MCF 10A (cell line): ENCODE measurements at regions not wholly inside any gene's neighbourhood (a gene's known extent, or its start where the extent isn't known, plus 50 kb on each side); places are given as distances from the start of the nearest gene placed in this dataset.

Experiments
- BruUV-seq: library from RNA; stranded (reverse); fragments of 400-500 nt; replicated peaks from 2 replicates; lab custom pipeline; 2021; lab: Mats Ljungman, UMichigan
- CTCF ChIA-PET: fragments of 300-600 bp; sonication (Branson Sonifier 250); formaldehyde crosslinking; extraction: SDS; loops from one replicate; lab custom pipeline; 2021; ENCODE audit warnings: antibody characterized with exemption, inconsistent platforms; lab: Yijun Ruan, JAX
- POLR2A ChIA-PET: fragments of 300-600, 350-650 bp; sonication (Branson Sonifier 250); formaldehyde crosslinking; extraction: SDS; loops from one replicate; lab custom pipeline; 2020; ENCODE audit warnings: antibody characterized with exemption, inconsistent platforms; lab: Yijun Ruan, JAX
- DNase-seq: peaks from one replicate; pipeline ENCODE4 v3.0.0-alpha.2; 2018; ENCODE audit not compliant: unreplicated experiment
- H3K27ac Mint-ChIP-seq: one replicate; pipeline ENCODE4 v1.8.0; 2022; ENCODE audit warnings: mild to moderate bottlenecking, low read depth, mixed read lengths; ENCODE audit not compliant: unreplicated experiment
- H3K27me3 Mint-ChIP-seq: one replicate; pipeline ENCODE4 v1.8.0; 2022; ENCODE audit warnings: mixed read lengths; ENCODE audit not compliant: insufficient read depth, unreplicated experiment
- H3K36me3 Mint-ChIP-seq: one replicate; pipeline ENCODE4 v1.8.0; 2022; ENCODE audit warnings: mild to moderate bottlenecking, moderate library complexity, mixed read lengths; ENCODE audit not compliant: insufficient read depth, unreplicated experiment
- H3K4me1 Mint-ChIP-seq: one replicate; pipeline ENCODE4 v1.8.0; 2022; ENCODE audit warnings: mixed read lengths; ENCODE audit not compliant: insufficient read depth, unreplicated experiment
- H3K4me3 Mint-ChIP-seq: one replicate; pipeline ENCODE4 v1.8.0; 2022; ENCODE audit warnings: mild to moderate bottlenecking, moderate library complexity, mixed read lengths; ENCODE audit not compliant: unreplicated experiment
- H3K9me3 Mint-ChIP-seq: one replicate; pipeline ENCODE4 v1.8.0; 2022; ENCODE audit warnings: mixed read lengths; ENCODE audit not compliant: unreplicated experiment
- CTCF ChIP-seq: fragments of 200-600 bp; IDR thresholded peaks from one replicate; pipeline ENCODE4 v1.8.0; 2022; ENCODE audit warnings: antibody characterized with exemption, mild to moderate bottlenecking; ENCODE audit not compliant: unreplicated experiment
- intact Hi-C: fragments of 100-400 bp; cut with micrococcal nuclease; formaldehyde crosslinking; loops from 2 replicates; pipeline ENCODE4 v1.14.1; 2022

GRCh38 chr3:78410077-78410476, 1357.7 kb downstream of the ROBO1 start:
- DNase-seq = no peak
- Mint-ChIP-seq H3K36me3 (no peaks in the 10 kb centered on the region), H3K27me3 (no peaks in the 10 kb centered on the region), H3K27ac (no peak overlapping the region), H3K4me3 (no peak overlapping the region), H3K4me1 (no peaks in the 10 kb centered on the region), H3K9me3 (no peaks in the 10 kb centered on the region)
- intact Hi-C loops = no loop called here
- ChIA-PET CTCF (no interaction called here), POLR2A (interaction anchor here (0.7 kb wide), 1 partner anchor 919 kb away, joined by 4 read pairs; no protein-coding TSS in a partner anchor)
- no TSS peak for BruUV-seq
- TF ChIP-seq CTCF = no peak

GRCh38 chr3:78414261-78414660, 1353.5 kb downstream of the ROBO1 start:
- H3K9me3 Mint-ChIP-seq = no peaks in the 10 kb centered on the region
- no peaks in the 10 kb centered on the region for H3K36me3 Mint-ChIP-seq
- no TSS peak for BruUV-seq
- H3K27me3 Mint-ChIP-seq = no peaks in the 10 kb centered on the region
- ChIA-PET CTCF (no interaction called here), POLR2A (interaction anchor here (1.2 kb wide), 1 partner anchor 8 kb away, joined by 4 read pairs; no protein-coding TSS in a partner anchor)
- no peak for TF ChIP-seq CTCF
- H3K4me1 Mint-ChIP-seq = no peaks in the 10 kb centered on the region
- intact Hi-C loops = no loop called here
- no peak for DNase-seq
- no peak overlapping the region for H3K4me3 Mint-ChIP-seq
- H3K27ac Mint-ChIP-seq = no peak overlapping the region

- H3K27me3 Mint-ChIP-seq = no peaks in the 10 kb centered on the region
- ChIA-PET POLR2A (no interaction called here), CTCF (no interaction called here)
- no TSS peak for BruUV-seq
- H3K27ac Mint-ChIP-seq = no peak overlapping the region
- H3K4me1 Mint-ChIP-seq = no peaks in the 10 kb centered on the region
- intact Hi-C loops = no loop called here
- TF ChIP-seq CTCF = no peak
- no peak overlapping the region for H3K4me3 Mint-ChIP-seq
- H3K36me3 Mint-ChIP-seq = no peaks in the 10 kb centered on the region
- no peaks in the 10 kb centered on the region for H3K9me3 Mint-ChIP-seq
- DNase-seq = no peak
These were observed 1347.2 kb downstream of the ROBO1 start for GRCh38 chr3:78420611-78421010.

GRCh38 chr3:78421247-78421966, 1346.4 kb downstream of the ROBO1 start:
- intact Hi-C loops = no loop called here
- TF ChIP-seq CTCF = no peak
- ChIA-PET POLR2A (no interaction called here), CTCF (interaction anchor here (0.6 kb wide), 1 partner anchor 54 kb away, joined by 3 read pairs; no protein-coding TSS in a partner anchor)
- BruUV-seq = no TSS peak
- Mint-ChIP-seq H3K36me3 (peaks cover 4% of the 10 kb centered on the region), H3K27ac (no peak overlapping the region), H3K4me3 (no peak overlapping the region), H3K4me1 (no peaks in the 10 kb centered on the region), H3K9me3 (no peaks in the 10 kb centered on the region), H3K27me3 (no peaks in the 10 kb centered on the region)
- DNase-seq = no peak
